ENCODE measurements at regions not wholly inside any gene's neighbourhood (a gene's known extent, or its start where the extent isn't known, plus 50 kb on each side); places are given as distances from the start of the nearest gene placed in this dataset.
"Not testable (repeated sequence)": the region's sequence is repeated elsewhere in the genome, so short reads cannot be mapped to it uniquely, and the experiment has no call there.

- no peaks in the 10 kb centered on the region for H3K4me1 ChIP-seq (replicated peaks in 1 of 2)
- no peak for DNase-seq
- H3K27ac ChIP-seq = no peak overlapping the region
- H3K4me3 ChIP-seq = no peak overlapping the region
- intact Hi-C loops (cut with DNase I) = no loop called here
- no peak for TF ChIP-seq POLR2A (IDR thresholded peaks at IDR 0.05)
- no peak for TF ChIP-seq CTCF (IDR thresholded peaks at IDR 0.05)
- H3K9me3 ChIP-seq (replicated peaks in 1 of 3) = peaks cover 0 to 8% (median 0%) of the 10 kb centered on the region in 3 donors
- WGBS, 4 donors = 62 to 81% (median 79%) methylated on average over 2 of the region's 2 CpGs
- no peaks in the 10 kb centered on the region for H3K27me3 ChIP-seq
- H3K36me3 ChIP-seq (replicated peaks in 1 of 2) = no peaks in the 10 kb centered on the region
Measured at GRCh38 chr11:109062445-109062844, 359.5 kb upstream of the C11orf87 start.

- Histone ChIP-seq H3K4me3 (no peak overlapping the region), H3K9me3 (replicated peaks in 1 of 3) (peaks cover 0 to 8% (median 0%) of the 10 kb centered on the region in 3 donors), H3K4me1 (replicated peaks in 1 of 2) (no peaks in the 10 kb centered on the region), H3K27me3 (no peaks in the 10 kb centered on the region), H3K36me3 (replicated peaks in 1 of 2) (no peaks in the 10 kb centered on the region), H3K27ac (no peak overlapping the region)
- DNase-seq = no peak
- TF ChIP-seq CTCF (IDR thresholded peaks at IDR 0.05) (no peak), POLR2A (IDR thresholded peaks at IDR 0.05) (no peak)
- WGBS, 4 donors = 60 to 88% (median 72%) methylated on average over 2 of the region's 2 CpGs
- intact Hi-C loops (cut with DNase I) = no loop called here
Measured at GRCh38 chr11:109062871-109063270, 359.1 kb upstream of the C11orf87 start.

- H3K4me3 ChIP-seq; H3K27me3 ChIP-seq; H3K36me3 ChIP-seq (replicated peaks in 1 of 2); DNase-seq; H3K4me1 ChIP-seq (replicated peaks in 1 of 2); H3K27ac ChIP-seq; H3K9me3 ChIP-seq (replicated peaks in 1 of 3); intact Hi-C loops (cut with DNase I): not testable (repeated sequence)
- WGBS, 4 donors = 79 to 94% (median 86%) methylated on average over 5 of the region's 5 CpGs
Measured at GRCh38 chr11:109064618-109065311, 357.2 kb upstream of the C11orf87 start.

- no peak for DNase-seq
- no peak for TF ChIP-seq CTCF (IDR thresholded peaks at IDR 0.05)
- TF ChIP-seq POLR2A (IDR thresholded peaks at IDR 0.05) = no peak
- intact Hi-C loops (cut with DNase I) = no loop called here
- H3K27me3 ChIP-seq = no peaks in the 10 kb centered on the region
- H3K27ac ChIP-seq = no peak overlapping the region
- peaks cover 0 to 9% of the 10 kb centered on the region in 2 donors for H3K4me1 ChIP-seq (replicated peaks in 1 of 2)
- no peak overlapping the region for H3K4me3 ChIP-seq
- no peaks in the 10 kb centered on the region for H3K36me3 ChIP-seq (replicated peaks in 1 of 2)
- H3K9me3 ChIP-seq (replicated peaks in 1 of 3) = no peaks in the 10 kb centered on the region
Measured at GRCh38 chr11:109071262-109071661, 350.7 kb upstream of the C11orf87 start.

All from adrenal gland (tissue), 9 donors.